DMS 273 (cell line): ENCODE measurements at regions not wholly inside any gene's neighbourhood (a gene's known extent, or its start where the extent isn't known, plus 50 kb on each side); places are given as distances from the start of the nearest gene placed in this dataset.
A peak's percentile ranks its signal among the peaks of the same experiment; 100 is the strongest.

ENCODE experiments used
- DNase-seq: peaks from one replicate; lab custom pipeline; 2025; ENCODE audit not compliant: unreplicated experiment; lab: John Stamatoyannopoulos, UW

DNA sequence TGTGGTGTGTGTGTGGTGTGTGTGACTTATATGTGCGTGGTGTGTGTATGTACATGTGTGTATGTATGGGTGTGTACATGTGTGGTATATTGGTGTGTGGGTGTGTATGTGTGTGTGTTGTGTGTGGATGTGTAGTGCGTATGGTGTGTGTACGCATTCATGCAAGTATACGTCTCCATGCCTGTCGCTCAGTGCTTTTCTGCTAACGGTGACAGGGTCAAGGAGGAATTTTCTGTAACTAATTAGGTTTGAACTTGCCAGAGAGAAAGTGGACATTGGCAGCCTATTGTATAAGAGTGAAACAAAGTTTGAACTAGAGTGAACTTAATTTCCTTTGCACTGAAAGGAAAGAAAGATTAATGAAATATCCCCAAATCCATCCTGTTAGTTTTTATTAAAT lies 120.9 kb upstream of the GSC start:
- DNase-seq, result no peak

DNA sequence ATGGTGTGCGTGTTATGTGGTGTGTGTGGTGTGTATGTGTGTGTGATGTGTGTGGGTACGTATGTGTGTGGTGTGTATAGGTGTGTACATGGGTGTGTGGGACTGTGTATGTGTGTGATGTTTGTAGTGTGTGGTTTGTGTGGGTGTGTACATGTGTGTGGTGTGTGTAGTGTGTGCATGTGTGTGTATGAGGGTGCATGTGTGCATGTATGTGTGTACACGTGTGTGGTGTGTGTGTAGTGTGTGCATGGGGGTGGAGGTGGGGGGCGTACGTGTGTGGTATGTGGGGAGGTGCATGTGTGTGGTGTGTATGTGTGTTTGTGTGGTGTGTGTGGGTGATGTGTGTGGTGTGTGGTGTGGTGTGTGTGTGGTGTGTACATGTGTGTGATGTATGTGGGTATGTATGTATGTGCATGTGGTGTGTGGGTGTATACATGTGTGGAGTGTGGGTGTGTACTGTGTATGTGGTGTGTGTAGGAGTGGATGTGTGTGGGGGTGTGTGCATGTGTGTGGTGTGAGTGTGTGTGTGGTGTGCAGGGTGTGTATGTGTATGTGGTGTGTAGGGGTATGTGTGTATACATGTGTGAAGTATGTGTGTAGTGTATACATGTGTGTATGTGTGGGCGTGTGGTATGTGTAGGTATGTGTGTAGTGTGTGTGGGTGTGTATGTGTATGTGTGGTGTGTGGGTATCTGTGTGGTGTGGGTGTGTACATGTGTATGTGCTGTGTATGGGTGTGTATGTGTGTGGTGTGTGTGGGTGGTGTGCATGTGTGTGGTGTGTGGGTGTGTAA lies 119.8 kb upstream of the GSC start:
- DNase-seq, result no peak

DNA sequence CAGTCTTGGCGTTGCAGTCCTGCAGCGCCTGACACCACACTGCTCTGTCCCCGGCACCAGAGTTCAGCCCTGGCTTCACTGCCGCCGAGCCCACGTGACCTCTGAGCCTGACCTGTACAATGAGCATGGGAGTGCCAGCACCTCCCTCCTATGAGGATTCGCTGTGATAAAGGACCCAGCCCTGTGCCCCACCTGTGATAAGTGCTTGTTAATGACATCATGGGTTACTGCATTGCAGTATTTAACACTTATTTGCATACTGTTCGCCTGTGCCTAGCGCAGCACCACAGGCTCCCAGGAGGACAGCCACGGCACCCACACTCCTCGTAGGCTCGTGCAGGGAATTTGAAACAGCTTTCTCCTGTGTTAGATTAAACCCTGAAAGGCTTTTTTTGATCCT lies 118.2 kb upstream of the GSC start:
- no peak for DNase-seq

DNA sequence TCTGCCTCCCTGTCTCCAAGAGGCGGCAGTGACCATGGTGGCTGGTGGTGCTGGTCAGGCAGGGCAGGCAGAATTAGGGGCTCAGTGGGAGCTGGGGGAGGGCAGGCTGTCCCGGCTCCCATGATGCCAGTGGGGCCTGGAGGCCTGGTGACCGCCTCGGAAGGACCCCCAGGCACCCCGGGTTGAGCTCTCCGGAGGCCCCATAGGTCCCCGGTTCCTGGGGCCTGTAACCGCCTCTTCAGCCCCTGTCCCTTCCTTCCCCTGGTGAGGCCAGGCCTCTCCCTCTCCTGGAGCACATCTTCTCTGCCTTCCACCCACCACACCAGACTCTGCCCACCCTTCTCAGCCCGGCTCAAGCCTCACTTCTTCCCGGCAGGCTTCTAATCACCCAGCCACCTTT lies 117.7 kb upstream of the GSC start:
- no peak for DNase-seq

DNA sequence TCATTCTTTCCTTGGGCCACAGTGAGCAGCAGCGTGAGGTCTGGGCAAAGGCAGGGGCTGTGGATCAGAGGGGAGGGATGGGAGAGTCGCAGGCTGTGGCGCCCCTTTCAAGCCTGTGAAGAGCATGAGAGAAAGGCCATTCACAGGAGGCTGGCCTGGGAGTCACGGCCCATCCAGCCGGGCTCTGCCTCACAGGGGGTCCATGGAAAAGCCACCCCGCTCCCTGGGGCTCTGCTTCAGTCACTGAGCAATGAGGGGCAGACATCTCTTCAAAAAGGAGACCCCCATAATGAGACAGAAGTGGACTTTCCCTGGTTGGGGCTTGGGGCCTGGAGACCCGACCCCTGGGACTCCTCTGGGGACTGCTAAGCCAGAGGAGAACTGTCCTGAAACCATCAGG lies 117.0 kb upstream of the GSC start:
- DNase-seq, result no peak

DNA sequence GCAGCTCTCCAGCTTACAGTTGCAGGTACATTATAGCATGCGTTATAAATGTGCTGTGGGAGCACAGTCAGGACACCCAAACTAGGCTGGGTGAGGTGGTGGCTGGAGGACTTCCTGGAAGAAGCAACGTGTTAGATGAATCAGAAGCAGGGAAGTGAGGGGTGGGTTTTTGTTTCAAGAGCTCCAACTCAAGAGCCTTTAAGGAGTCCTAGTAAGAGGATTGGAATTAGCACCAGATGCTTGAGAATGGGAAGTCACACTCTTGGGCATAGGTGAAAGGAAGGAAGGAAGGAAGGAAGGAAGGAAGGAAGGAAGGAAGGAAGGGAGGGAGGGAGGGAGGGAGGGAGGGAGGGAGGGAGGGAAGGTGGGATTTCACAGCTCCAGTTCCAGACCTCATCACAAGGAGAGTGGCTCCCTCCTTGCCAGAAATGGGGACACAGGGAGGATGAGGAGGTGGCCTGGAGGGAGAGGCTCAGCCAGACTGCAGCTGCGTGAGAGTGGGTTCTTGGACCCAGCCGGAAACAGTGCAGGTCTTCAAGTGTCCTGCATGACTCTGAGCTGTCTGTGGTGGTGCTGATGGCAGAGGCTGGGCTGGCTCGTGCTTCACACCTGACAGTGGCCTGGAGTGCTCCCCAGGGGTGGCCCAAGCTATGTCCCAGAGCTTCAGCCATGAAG lies 115.7 kb upstream of the GSC start:
- DNase-seq, result no peak

DNA sequence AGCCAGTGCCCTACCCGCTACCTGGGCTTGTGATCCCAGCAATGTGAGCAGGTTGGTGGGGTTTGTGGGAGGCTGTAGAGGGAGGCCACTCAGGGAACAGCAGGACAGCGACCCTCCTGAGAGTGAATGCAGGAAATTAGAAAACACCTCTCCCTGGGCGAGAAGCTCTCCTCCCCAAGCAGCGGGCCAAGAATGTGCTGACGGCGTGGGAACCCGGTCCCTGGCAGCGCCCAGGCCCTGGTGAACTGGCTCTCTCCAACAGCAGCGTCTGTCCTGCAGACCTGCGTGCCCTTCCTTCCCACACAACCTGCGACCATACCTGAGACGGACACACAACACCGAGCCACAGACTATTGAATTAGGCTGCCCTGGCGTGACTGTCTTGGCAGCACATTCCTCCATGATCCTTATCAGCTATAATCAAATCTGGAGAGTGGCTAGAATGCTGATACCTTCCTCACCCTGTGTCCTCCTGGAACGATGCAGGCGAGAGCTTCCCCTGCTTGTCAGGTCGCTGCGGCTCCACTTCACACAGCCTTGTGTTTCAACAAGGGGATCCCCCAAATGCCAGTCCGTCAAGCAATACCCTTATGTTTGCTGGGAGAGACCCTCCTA lies 114.8 kb upstream of the GSC start:
- no peak for DNase-seq

DNA sequence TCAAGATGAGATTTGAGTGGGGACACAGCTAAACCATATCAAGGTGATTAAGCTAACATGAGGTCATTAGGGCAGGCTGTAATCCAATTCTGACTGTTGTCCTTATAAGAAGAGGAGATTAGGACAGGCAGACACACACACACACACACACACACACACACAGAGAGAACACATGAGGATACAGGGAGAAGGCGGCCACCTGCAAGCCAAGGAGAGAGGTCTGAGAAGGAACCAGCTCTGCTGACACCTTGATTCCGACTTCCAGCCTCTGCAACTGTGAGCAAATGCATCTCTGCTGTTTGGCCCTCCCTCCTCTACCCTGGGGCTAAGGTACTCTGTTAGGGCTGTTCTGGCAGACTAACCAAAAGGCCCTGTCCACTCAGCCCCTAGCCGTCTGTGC lies 112.5 kb upstream of the GSC start:
- no peak for DNase-seq

DNA sequence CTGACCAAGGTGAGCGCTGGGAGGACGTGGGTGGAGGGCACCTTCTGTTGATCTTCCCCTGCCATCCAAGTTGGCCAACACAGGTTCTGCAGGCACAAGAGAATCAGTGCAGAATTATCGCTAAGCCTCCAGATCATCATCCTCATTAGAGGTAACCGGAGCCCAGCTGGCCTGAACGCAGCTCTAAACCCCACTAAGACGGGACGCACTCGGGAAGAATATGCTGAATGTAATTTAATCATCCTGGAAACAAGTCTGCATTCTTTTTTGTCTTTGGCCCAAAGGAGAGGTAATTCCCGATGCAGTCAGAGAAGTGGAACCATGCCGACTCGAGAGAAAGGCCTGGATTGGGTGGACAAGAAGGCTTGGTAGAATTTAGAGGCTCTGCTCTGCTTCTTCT lies 111.0 kb upstream of the GSC start:
- DNase-seq, result no peak

DNA sequence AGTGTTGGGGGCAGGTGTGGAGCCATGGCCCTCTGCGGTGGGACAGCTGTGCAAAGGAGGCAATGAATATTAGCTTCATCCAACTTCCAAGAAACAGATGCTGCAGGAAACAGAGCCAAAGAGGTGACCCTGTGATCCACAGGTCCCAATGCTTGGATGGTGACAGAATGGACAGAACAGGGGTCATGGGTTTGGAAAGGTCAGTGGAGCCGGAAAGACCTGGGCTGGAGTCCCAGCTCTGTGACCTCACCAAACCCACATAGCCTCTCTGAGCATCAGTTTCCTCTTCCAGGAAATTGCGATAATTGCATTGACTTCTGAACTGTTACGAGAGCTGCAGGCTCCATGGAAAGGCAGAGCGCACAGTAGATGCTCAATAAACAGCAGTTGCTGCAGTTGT lies 110.2 kb upstream of the GSC start:
- DNase-seq, result no peak

DNA sequence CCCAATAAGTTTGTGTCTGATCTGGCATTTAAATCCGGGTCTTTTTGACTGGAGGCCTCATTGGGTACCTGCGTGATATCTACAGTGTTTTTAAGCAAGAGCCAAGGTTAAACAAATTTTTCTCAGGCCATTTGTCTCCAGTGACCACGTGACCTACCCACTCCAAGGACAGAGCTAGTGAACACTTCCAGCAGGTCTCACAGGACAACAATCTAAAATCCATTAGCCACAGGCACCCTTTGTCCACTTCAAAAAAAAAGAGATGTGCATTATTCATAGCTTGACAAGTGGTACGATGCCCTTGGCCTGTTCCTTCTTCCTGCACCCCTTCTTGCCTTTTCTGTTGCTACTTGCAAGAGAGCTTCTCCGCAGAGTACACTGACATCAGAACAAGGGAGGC lies 109.6 kb upstream of the GSC start:
- DNase-seq, result no peak

DNA sequence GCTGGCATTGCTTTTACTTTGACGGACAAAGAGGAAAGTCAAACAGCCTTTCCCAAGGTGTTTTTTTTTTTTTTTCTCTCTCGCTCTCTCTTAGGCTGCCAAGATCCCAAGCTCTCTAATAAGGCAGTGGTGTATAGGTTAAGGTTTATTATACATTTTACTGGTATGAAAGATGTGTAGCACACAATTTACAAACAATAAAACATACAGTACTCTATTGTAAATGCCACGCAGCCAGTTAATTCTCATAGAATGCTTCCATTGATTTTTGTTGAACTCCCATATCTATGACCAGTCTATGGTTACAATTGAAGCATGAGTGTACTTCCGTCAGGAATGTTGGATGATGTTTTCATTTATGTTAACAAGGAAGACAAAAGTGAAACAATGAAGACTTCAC lies 106.4 kb upstream of the GSC start:
- DNase-seq, result no peak

DNA sequence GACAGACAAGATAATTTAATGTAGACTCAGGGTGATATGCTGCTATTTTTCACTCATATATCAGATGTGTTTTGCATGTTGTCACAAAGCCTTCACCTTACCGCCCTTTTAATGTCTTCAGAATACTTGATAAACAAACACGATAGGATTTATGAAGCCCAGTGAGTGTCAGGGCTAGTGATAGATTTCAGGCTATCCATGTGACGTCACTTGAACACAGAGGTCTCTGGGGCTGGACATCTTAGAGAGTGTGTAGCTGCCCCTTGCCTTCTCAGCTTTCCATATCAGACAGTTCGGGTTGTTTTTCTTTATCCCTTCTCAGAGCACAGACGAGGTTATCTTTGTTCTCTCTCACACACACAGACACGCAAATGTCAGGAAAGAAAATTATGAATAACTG lies 105.3 kb upstream of the GSC start:
- DNase-seq, result no peak

DNA sequence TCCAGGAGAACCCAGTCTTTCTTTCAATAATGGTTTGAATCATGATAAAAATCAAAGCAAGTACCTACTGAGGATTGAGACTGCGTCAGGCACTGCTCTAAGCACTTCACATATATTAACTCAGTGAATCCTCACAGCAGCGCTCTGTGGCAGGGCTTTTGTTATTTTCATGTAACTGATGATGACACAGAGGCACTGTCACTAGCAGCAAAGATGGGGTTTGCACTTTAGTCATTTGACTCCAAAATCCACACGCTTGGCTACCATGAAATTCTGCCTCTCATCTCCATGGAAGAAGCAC lies 98.8 kb upstream of the GSC start:
- DNase-seq, result no peak

DNA sequence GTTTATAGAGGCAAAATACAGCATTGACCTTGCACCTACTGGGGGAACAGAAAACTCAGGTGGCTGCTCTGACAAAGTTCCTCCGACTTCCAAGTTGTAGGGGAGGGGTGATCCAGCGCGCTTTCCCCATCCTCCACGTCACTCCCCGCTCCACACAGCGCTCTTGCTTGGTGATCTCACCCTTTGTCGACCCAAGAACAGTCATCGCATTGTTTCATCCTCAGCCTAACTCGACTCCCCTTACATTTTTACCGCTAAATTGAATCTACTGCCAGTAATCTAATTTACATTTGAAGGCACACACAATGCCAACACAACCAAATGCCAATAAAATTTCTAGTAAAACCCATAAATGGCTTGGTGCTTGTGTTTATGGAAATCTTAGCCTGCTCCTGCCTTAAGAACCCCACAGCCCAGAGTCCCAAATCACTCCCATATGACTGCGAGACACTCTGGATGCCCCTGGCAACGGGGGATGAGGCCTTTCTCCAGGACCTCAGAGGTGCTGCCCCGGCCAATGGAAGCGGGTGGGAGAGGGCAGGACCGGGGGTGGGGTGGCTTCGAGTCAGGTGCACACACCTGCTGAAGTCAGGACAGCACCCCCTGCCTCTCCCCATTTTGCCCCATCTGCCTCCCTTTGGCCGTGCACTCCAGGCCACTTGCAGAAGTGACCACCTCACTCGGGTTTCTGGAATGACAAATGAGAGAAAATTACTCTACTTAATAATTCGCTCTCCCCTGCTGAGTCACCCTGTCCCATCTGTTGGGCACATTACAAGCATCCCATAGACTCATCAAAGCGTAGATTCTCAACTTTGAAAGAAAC lies 98.2 kb upstream of the GSC start:
- DNase-seq, result peak; percentile 50

DNA sequence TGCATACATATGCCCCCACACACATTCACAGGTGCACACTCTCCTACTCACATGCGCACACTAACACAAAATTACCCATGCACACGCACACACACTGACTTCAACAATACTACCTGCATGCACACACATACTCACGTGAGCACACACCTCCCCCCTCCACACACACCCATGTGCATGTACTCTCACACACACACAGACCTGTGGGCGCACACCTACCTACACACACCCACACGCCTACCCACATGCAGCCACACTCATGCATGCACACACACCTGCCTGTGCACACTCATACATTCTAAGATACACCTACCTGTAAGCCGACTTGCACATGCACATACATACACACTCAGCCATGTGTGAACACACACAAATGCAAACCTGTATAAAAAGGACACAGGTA lies 97.3 kb upstream of the GSC start:
- no peak for DNase-seq

DNA sequence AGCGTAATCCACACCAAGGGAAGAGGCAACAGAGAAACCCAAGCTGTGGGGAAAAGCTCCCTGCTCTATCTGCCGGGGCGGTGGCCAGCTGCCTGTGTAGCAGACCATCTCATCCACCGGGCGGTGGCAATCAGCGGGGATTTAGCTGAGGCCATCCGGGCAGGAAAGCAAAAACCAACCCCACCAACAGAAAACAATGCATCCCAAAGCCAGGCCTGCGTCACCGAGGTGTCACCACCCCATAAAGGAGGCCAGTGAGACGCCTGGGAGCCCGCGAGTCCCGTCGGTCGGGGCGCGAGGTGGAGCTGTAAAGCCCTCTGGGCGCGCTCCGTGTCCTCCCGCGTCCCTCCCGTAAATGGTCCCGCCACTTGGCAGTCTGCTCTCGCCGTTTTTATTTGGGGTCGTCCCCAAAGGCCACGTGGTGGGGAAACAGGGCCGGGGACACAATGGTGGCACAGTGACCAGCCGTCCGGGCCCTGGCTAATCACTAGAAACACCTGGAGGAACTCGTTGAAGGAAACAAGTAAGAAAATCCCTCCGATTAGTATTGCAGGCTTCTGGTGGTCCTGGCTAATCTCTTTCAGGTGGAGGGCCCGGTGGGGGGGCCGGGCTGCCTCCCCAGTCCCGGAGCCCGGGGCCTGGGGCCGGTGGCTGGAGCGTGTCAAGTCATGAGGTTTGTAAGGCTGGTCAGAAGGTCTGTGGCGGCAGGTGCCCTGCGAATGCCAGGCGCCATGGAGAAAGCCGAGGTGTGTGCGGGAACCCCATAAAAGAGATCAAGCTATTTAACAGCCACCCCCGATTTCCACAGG lies 94.7 kb upstream of the GSC start:
- DNase-seq, result no peak

DNA sequence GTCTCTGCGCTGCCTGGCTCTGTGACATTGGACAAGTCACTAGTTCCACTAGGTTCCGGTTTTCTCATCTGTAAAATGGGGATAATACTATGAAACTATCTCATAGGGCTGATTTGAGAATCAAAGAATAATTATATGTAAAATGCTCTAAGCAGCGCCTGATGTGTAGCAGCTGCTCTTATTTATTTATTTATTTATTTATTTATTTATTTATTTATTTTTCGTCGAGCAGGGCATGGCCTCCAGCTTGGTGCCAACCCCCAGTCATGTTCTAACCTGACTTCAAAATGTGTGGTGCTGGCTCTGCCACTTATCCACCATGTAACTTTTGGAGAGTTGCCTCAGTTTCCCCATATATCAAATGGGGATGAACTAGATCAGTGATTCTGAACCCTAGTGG lies 93.5 kb upstream of the GSC start:
- no peak for DNase-seq

DNA sequence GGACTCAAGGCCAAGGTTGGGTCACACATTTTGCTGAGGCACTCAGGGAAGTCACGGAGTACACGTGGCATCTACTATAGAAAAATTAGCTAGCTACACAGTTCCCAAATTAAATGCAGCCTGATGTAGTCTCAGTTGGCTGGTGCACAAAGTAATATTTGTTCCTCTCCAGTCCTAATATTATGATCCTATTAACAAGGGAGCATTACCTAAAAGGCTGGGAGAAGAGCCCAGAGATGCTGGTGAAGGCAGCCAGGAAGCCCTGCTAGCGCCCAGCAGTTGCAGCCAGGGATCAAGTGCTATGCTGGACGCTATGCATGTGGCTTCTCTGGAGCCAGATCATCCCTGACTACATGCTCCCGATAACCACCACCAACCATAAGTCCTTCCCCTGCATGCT lies 88.0 kb upstream of the GSC start:
- DNase-seq, result no peak

DNA sequence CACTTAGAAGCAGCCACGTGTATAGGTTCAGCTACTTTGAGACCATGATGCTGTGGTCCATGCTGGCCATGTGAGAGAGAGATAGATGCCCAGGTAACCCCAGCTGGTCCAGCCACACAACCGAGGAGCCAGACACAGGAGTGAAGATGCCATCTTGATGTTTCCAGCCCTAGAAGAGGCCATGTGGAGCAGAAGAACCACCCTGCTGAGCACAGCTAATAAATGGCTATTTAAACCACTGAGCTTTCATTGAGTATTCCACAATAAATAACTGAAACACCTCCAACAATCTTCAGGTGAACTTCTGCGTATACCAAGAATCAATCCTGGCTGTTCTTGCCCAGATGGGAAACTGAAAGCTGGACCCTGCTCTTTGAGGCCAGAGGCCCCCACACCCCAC lies 84.0 kb upstream of the GSC start:
- DNase-seq, result no peak
